Retinal pigment epithelial cell (primary cell): ENCODE measurements at regions not wholly inside any gene's neighbourhood (a gene's known extent, or its start where the extent isn't known, plus 50 kb on each side); places are given as distances from the start of the nearest gene placed in this dataset.
"Not testable (repeated sequence)": the region's sequence is repeated elsewhere in the genome, so short reads cannot be mapped to it uniquely, and the experiment has no call there.

Experiments used
- DNase-seq: peaks from one replicate; pipeline ENCODE4 v3.0.0-alpha.2; 2010; ENCODE audit warnings: low read depth
- H3K4me3 ChIP-seq: 2 replicates; pipeline ENCODE4 v1.5.1; 2011; ENCODE audit warnings: mild to moderate bottlenecking, low read length, control low read depth, moderate library complexity
- TF ChIP-seq, protein P1 (sequence below): conservative IDR thresholded peaks from 2 replicates; pipeline ENCODE4 v1.5.1; 2011; ENCODE audit warnings: low read depth, low read length, control low read depth, inconsistent platforms

DNA sequence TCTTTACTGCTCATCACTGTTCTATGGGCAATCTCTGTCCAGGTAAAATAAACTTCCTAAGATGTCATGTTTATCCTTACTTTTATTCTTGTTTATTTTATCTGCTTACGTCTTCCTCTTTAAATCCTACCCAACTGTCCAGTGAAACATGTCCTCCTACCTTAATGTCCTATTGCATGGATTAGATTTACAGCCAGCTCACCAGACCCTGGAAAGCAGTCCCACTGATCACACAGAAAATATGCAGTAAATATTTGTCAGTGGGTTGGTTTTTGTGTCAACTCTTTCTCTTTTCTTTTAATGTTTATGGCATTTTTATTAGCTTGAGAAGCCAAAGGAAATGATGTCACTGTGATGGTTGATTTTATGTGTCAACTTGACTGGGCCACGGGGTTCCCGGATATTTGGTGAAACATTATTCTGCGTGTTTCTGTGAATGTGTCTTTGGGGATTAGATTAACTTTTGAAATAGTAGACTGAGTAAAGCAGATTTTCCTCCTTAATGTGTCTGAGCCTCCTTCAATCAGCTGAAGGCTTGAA is 258.3 kb downstream of the SRGAP2C start:
- H3K4me3 ChIP-seq, result no peak overlapping the region
- TF ChIP-seq, protein P1, sequence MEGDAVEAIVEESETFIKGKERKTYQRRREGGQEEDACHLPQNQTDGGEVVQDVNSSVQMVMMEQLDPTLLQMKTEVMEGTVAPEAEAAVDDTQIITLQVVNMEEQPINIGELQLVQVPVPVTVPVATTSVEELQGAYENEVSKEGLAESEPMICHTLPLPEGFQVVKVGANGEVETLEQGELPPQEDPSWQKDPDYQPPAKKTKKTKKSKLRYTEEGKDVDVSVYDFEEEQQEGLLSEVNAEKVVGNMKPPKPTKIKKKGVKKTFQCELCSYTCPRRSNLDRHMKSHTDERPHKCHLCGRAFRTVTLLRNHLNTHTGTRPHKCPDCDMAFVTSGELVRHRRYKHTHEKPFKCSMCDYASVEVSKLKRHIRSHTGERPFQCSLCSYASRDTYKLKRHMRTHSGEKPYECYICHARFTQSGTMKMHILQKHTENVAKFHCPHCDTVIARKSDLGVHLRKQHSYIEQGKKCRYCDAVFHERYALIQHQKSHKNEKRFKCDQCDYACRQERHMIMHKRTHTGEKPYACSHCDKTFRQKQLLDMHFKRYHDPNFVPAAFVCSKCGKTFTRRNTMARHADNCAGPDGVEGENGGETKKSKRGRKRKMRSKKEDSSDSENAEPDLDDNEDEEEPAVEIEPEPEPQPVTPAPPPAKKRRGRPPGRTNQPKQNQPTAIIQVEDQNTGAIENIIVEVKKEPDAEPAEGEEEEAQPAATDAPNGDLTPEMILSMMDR, result no peak
- no peak for DNase-seq

DNA sequence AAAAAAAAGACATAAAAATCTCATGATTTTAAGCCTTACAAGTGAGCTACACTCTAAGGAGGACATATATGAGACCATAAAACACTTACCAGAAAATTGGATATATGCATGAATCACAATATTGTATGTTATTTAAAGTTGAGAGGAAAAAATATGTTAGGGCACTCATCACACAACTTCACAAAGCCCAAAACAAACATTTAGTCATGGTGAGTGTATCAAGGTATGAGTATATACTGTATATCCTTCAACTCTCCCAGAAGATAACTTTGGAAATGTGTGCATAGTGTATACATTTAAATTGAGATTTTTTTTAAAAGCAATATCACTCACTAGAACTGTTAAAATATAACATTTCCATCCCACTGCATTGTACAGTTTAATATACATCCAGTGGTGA is 259.3 kb downstream of the SRGAP2C start:
- TF ChIP-seq, protein P1, result no peak
- no peak for DNase-seq
- no peak overlapping the region for H3K4me3 ChIP-seq

DNA sequence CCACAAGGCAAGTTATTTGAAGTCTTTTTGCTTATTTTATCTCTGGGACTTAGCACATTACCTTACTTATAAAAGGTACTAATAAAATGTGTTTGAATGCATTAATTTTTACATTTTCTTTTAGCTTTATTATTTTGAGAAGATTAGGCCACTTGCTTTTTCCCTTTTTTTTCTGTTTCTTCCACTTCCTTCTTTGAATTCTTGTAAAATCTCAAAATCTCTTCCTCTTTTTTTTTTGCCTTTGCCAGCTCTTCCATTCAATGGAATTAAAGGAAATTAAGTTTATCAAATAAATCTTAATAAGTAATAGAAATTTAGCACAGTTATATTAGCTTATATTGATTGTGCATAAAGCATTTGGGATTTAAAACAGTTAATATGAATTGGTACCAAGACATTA is 260.9 kb downstream of the SRGAP2C start:
- TF ChIP-seq, protein P1, result no peak
- no peak overlapping the region for H3K4me3 ChIP-seq
- no peak for DNase-seq

DNA sequence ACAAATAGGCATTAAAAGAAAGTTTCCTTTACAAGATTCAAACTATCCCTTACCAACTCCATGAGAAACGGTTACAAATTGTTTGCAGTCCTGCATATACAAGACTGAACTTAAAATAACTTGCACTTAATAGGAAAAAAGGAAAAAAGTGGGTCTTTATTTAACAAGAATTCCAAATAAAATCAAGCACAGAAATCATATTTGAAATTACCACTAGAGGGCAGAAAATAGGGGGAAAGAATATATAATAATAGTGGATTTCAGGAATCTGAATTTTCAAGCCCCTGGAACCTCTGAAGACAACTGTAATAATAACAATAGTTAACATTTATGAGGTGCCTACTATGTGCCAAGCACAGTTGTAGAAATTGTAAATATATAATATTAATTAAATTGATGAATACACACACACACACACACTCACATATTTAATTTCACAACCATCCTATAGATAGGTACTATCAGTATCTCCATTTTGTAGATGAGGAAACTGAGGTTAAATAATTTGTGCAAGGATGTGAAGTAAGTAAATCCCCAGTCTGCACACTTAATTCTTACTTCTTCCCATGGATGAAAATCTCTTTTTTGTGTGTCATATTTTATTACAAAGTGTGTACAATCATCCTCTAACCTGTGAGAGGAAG is 262.6 kb downstream of the SRGAP2C start:
- TF ChIP-seq, protein P1, result peak; percentile 24
- H3K4me3 ChIP-seq, DNase-seq: not testable (repeated sequence)

DNA sequence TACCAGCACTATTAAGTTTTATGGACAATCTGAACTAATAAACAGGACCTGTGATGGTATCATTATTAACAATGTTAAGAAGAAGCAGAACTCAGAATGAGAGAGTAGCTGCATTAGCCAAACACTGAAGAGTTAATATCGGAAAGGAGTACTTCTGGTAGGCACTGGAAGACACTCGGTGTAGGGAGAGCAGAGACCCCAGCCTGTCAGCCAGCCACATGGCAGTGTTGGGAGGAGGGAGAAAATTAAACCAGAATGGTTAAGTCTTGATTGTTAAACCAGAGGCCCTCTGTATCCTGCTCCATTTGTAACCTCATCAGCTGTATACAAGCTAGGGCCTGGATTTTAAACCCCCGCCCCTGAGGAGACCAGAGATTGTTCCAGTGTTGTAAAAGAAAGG is 263.3 kb downstream of the SRGAP2C start:
- not testable (repeated sequence) for DNase-seq, H3K4me3 ChIP-seq

DNA sequence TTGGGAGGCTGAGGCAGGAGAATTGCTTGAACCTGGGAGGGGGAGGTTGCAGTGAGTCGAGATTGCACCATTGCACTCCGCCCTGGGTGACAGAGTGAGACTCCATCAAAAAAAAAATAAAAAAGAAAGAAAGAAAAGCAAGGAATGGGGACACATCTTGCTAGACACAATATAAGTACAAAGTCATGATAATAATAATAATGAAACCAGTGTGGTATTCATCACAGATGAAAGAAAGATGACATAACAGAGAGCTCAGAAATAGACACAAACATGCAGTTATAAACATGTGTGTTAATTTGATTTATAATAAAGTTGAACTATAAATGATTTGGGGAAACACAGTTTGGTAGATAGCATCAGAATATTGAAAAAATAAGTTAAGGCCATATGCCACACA is 264.1 kb downstream of the SRGAP2C start:
- TF ChIP-seq, protein P1, result no peak
- DNase-seq, result no peak
- no peak overlapping the region for H3K4me3 ChIP-seq

DNA sequence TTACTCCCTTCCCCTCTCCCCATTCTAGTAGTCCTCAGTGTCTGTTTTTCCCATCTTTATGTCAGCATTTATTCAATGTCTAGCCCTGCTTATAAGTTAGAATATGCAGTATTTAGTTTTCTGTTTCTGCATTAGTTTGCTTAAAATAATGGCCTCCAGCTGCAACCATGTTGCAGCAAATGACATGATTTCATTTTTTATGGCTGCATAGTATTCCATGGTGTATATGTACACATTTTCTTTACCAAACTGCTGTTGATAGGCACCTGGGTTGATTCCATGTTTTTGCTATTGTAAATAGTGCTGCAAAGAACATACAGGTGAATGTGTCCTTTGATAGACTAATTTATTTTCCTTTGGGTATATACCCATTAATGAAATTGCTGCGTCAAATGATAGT is 267.7 kb downstream of the SRGAP2C start:
- TF ChIP-seq, protein P1, result no peak
- no peak overlapping the region for H3K4me3 ChIP-seq
- no peak for DNase-seq
